NOMO-1 (cell line): ENCODE measurements at regions not wholly inside any gene's neighbourhood (a gene's known extent, or its start where the extent isn't known, plus 50 kb on each side); places are given as distances from the start of the nearest gene placed in this dataset.
A peak's percentile ranks its signal among the peaks of the same experiment; 100 is the strongest.

Source experiments
- DNase-seq, 2 experiments: peaks; one replicate each; lab custom pipeline; 2025; ENCODE audit not compliant: unreplicated experiment in 2 of 2; lab: John Stamatoyannopoulos, UW

DNA sequence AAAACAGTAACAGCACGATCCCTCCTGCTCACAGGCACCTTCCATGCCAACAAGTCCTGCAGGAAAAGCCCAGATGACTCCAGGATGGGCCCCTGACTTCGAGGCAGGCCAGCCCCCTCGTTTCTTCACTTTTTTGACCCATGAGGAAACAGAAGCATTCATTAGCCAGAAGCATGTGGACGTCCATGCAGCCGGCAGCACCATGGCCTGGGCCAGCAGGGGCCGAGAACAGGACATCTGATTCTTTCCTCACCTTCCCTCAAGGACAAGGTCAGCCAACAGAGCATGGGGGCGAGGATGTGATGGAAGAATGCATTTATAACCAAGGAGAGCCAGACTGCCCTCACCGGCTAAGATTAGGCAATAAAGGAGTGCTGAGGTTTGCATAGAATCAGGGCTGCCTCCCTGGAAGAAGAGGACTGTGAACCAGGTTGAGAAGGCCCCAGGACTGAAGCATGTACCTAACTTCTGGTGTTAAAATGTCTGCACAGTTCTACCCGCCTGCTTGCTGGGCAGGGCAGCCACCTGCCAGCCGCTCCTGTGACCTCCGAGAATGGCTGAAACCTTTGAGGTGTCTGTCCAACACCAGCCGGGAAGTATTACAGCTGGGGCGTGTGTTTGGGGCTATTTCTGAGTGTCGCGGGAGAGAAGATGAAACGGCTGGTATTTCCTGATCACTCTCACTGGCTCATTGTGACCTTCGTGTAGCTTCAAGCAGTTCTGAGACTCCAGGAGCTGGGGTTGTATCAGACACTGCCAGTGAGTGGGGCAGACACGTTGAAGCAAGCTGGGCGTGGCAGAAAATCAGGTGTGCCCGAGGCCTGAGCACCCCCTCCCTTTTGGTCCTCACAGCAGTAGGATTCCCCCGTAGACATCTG is 94.0 kb upstream of the TNRC6C start:
- DNase-seq = no peak

DNA sequence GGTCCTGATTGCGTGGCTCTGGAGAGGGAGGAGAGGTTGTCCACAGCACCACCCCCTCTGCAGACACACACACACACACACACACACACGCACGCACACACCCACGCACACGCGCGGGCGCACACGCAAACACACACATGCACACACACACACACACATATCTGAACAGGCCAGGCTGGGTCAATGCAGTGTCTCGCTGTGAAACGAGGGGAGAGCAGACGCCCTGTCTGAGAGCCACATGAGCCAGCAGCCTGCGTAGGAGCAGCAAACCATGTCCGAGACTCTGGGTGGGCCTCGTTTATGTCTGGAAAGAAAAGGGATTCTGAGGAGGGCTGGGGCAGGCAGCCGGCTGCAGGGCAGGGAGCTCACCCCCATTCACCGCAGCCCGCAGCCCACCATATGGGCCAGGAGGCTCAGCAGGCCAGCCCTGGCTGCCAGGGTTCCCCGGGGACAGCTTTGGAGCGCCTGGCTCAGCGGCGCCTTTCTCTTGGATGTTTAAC is 93.3 kb upstream of the TNRC6C start:
- DNase-seq = no peak

DNA sequence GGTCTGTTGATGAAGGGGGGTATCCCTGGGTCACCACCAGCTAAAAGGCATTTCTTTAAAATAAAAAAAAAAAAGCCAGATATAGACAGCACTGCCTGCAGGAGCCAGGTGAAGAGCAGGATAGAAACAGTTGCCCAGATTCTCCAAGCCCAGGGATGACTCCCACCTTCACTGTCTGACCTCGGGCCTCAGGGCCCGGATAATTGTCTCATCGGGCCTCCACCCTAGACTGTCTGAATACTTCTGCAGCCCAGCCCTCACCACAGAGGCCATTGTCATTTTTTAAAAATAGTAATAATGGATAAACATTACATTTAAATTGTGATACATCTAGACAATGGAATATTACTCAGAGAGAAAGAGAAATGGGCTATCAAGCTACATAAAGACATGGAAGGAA is 92.8 kb upstream of the TNRC6C start:
- no peak for DNase-seq

DNA sequence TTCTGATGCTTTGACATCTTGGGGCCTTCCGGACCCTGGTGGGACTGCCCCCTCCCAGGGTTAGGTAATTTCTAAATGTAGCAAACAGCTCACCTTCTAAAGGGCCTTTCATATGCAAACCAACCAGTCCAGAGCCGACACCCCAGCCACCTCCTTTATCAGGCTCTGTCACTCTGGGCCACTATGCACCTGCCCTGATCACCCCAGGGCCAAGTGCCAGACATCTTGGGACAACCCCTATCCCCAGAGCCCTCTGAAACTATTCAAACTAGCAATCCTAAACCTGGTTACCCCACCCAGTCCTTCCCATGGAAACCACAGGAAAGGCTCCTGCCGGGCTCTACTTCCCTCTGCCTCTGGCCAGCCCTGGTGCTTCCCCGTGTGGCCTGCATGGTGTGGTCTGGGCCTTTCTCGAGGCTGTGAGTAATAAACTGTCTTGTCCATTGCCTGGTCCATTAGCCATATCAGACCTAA is 91.2 kb upstream of the TNRC6C start:
- no peak for DNase-seq

DNA sequence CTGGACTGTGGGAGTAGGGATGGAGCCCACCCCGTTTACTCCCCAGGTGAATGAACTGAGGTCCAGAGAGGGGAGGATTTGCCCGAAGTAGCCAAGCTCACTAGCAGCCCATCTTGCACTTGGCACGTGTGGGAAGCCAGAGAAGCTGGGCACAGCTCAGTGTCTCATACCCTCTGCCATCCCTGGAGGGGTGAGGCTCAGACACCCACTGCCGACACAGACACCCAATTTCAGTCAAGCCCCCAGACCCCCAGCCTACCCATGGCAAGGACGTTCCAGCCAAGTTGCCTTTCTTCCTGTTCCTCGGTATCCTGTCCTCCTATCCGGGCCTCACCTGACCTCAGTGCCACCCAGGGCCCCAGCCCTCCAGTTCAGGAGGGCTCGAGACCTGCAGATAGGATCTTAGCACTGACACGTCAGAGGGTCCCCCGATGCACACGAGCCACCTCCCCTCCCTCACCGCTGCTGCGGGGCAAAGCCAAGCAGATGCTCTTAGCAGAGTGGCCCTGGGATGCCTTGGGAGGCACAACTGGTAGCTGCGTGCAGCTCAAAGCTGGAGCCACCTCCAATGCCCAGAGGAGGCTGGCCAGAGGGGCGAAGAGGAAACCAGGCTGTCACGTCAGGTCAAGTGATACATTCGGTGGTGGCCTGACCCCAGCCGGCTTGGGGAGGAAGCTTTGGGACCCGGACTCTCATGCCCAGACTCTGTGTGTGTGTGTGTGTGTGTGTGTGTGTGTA is 90.4 kb upstream of the TNRC6C start:
- DNase-seq = no peak

DNA sequence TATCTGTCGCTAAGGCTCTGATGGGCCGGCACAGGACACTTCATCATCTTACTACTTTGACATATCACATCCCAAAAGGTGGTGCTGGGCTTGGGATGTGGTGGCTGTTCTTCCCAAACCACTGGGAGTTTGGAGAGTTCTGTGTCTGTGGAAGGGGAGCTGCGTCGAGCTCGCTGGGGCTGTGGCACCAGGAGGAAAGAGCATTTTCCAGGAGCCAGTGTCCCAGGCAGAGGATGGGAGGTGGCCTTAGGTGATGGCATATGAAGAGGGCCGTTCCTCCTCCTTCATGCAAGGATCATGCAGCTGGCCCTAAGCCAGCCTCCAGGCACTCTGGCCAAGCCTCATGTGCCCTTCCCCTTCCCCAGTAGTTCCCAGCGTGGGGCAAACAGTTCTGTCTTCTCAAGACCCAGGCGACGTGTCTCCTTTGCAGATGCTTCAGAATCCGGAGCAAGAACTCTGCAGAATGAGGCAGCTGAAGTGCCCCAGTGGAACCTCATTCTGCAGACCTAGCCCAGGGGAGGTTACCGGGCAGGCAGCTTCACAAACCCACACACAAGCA is 89.4 kb upstream of the TNRC6C start:
- no peak for DNase-seq

DNA sequence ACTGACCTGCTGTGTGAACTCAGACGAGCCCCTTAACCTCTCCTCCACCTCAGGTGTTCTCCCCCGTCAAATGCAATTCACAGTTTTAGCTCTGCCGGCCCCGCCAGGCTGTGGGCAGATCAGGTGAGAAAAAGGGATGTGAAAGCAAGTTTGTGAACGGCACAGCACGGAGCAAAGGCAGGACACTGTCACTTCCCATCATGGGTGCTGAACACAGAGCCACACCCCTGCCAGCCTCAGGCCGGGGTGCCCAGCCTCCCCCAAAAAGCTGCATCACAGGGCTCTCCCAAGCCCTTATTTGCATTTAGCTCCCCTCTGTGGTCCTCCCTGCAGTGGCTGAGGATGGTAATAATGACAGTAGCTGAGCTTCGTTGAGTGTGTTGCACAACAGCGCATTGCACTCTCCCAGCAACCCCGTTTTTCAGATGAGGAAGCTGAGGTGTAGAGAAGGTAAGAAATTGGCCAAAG is 88.8 kb upstream of the TNRC6C start:
- DNase-seq = peak; percentile 84 to 95

DNA sequence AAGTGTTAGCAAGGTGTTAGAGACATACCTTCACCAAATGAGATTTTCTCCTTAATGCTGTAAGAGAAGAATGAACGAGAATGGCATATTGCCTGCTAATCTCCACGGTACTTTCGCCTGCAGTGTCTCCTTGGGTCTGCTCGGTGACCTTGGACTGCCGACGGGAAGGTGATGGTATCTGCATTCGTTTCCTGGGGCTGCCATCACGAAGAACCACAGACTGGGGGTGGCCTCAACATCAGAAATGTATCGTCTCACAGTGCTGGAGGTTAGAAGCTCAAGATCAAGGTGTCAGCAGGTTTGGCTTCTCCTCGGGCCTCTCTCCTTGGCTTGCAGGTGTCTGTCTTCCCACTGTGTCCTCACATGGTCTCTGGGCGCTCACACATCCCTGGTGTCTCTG is 86.3 kb upstream of the TNRC6C start:
- no peak for DNase-seq

DNA sequence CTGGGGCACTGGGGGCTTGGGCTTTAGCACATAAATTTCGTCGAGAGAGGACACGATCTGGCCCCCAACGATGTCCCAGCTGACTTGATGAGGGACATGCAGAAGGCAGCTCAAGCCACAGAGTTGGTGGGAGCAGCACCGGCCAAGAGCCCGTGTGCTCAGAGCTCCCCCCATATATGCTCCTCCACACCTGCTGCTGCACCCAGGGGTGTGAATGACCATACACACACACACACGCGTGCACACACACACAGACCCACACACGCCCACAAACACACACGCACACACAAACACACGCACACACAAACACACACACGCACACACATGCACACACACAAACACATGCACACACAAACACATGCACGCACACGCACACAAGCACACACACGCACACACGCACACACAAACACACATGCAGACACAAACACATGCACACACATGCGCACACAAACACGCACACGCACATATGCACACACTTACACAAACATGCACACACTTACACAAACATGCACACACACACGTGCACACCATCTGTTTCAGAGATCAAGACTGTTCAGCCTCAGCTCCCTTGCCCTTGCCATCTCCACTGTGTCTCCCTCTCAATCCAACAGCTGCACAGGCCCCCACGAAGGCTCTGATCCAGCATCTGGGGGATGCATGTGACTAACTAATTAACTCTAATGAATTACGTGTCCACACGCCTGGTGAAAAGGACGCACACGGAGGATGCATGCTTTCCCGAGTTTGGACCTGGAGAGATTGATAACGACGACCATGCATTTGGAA is 85.6 kb upstream of the TNRC6C start:
- DNase-seq = no peak

DNA sequence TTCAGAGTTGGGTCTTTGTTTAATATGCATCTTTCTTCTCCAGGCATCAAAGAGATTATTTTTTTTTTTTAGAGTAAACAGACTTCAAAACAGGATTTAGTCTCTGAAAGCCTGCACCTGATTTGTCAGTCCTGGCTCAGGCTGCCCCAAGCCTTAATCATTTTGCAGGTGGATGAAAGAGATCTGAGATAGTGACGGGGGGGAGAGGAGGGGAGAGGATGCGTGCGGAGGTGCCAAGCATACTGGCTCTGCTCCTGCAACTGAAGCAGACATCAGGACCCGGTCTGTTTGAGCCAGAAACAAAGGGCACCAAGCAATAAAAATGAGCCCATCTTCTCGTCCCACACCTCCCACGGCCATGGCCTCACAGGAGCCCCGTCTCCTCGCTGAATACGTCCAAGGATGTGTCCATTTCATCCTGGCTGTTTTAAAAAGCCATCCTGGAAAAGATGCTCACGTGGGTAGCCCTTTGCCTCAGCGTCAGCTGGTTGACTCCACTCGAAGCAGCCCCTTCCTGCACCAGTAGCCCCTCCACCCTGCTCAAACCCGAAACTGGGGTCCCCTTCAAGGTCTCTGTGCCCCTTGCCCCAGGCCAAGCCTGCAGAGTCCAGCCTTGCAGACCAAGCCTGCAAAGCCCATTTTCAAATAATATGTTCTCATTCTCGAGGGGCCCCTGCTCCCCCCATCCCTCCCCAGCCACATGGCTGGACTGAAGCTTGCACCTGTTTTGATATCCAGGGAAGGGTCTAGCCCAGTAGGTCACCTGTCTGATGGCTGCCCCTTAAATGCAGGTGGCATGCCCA is 84.8 kb upstream of the TNRC6C start:
- DNase-seq = no peak

DNA sequence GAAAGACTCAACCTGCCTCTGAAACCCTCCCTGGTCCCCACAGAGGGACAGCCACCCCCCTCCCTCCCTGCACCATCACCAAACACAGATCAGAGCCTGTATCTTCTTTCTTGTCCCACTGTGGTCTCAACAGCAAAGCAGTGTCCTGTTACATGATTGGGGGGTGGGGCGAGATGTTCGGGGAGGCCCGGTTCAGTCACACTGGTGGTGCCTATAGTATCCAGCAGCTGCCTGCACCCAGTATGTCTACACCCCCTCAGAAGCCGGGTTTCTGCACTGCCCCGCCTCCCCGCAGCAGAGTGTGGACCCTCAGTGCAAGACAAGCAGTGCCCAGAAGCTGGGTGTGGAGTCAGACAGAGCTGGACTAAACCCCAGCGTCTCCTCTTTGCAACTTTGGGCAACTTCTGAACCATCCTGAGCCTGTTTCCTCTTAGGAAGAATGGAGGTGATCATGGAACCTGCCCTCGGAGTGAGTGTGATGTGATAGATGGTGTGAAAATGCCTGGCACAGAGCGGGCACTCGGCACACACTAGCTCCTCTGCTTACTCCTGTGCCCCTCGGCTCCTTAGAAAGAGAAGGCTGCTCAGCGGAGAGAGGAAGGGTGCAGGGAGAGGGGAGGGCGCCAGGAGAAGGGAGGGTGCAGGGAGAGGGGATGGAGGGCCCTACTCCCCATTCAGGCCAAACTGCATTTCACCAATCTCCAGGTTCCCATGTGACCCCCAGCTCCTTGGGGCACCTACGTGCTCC is 84.0 kb upstream of the TNRC6C start:
- DNase-seq = no peak

DNA sequence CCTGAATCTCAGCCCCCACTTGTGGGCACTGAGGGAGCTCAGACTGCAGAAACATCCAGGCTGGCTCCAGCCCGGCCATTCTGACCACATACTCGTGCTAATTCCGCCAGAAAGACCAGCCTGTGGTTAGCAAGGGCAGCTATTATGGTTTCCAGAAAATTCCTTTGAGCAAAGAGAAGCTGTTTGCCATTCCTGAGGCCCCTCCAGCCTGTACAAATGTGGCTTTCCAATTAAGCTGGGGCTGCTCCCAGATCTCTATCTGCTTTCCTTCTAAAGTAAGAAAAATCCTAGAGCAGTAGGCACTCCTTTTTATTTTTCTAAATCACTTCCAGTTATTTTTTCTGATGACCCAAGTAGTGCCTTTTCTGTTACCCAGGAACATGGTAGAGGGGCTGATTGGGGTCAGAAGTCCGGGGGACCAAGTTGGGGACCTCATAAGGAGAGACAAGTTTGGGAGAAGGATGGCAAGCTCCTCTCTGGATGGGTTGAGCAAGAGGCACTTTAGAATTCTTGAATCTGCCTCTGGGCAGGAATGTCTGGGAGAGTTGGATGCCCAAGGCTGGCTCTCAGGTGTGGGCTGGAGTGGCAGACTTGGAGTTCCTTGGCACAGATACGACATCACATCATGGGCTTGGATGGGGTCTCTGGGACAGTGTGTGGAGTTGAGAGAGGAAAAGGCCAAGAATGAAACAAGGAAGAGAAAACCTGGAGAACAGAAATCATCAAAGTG is 83.3 kb upstream of the TNRC6C start:
- no peak for DNase-seq

DNA sequence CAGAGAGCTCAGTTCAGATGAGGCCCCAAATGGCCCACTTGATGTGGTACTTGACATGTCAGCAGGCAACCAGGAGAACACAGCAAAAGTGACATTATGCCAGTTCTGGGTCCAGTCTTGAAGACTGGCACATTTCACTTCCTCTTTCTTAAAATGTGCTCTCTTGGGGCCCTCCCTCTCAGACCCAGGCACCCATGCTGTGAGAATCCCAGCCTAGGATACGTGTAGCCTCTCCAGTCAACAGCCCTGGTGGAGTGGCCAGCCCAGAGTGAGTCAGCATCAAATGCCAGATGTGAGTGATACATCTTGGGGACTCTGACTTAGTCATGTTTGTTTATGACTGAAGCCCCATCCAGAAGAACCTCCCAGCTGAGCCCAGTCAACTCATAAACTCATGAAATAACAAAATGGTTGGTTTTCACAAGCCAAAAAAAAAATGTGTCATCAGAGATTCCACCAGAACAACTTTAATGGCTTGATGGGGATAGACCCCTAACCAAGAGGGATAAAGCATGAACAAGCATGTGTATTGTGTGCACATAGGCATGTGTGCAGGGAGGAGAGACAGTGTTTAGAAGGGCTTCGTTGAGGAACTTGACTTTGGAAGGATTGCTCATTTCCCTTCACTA is 82.5 kb upstream of the TNRC6C start:
- peak; percentile 56 to 83 for DNase-seq

DNA sequence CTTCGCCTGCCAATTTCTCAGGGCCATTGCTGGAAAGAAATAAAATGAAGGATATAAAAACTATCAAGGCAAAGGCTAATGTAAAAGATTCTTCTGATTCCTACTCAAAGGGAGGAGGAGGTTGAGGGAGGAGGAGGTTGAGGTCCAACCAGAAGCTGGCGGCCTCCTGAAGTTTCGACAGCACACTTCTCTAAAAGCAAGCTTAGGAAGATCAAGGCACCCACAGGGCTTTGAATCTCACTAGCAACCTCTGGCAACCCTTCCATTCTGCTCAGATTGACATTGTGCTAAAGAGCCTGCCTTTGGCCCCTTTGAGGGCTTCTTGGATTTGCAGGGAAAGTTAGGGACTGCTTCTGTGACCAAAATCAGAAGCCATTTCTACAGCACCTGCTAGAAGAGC is 81.5 kb upstream of the TNRC6C start:
- DNase-seq = peak; percentile 44 to 63

DNA sequence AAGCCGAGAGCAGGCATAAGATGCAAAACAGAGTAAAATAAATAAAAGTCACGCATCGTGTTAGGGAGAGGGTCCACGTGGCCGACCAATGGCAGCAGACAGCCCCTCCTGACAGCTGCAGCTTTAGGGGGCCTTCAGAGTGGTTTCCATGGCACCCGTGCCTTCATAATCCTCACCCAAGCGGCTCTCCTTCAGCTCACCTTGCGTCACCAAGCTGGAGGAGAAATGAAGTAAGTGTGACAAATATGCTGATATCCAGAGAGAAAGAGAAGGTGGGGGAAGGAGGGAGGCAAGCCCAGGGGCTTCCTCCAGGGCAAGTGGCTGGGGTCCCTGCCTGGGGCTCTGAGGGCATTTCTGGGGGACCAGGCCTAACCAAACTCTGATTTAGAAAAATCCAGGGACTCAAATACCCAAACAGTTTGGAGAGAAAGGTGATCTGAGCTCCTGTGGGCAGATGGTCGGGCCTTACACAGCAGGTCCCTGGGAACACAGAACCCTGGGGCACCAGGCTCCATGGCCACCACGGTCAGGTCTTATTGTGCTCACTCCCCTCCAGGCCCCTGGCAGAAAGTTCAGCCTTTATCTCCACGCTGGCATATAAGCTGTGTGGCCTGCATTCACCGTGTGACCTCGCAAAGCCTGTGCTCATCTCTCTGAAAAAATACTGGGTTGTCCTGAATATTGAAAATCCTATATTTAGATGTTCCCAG is 80.7 kb upstream of the TNRC6C start:
- no peak for DNase-seq

DNA sequence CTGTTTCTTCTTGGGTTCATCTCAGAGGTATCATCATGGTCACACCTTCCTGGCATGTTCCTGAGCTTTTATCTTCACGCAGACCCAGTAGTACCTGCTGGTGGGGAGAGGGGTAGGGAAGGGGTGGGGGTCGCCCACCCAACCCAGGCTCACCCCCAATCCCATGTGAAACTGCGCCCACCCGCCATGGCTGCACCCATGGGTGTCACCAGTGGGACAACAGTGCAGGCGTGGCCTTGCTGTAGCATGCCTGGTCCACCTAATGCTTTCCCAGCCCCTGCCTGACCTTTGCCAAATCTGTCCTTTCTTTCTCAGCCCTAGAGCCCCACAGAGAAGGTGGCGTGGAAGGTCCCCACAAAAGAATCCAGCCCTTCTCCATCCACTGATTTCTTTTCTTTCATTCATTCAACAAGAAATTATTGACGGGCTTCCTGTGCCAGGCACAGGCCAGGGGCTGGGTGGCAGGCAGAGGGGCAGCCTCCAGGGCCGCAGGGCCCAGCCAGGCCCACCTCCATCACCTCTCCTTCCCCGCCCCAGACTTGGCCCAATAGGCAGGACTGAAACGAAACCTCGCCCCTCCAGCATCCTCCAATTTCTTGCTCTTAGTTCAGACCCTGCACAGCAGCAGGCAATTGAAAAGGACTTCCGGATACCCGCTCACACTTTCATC is 79.1 kb upstream of the TNRC6C start:
- no peak for DNase-seq

DNA sequence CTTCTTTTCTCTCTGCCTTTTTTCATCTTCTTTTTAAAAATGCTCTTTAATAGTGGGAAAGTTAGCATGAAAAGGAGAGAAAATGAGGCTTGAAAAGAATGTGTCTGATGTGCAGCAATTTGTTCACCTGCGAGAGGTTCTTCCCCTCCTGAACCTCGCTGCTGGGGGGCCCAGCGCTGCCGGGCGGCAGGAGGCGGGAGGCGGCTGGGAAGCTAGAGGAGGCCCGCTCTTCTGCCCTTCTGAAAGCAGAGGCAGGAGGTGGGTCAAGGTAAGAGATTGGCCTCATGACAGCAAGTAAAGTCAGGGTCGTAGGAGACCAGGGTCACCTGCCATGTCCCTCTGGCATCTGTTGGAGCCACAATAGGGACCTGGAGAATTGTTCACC is 78.6 kb upstream of the TNRC6C start:
- DNase-seq = no peak
